GM21515 (cell line): ENCODE measurements at regions not wholly inside any gene's neighbourhood (a gene's known extent, or its start where the extent isn't known, plus 50 kb on each side); places are given as distances from the start of the nearest gene placed in this dataset.
"Not testable (repeated sequence)": the region's sequence is repeated elsewhere in the genome, so short reads cannot be mapped to it uniquely, and the experiment has no call there.

Source experiments
- ATAC-seq: cut with Tn5 transposase; IDR thresholded peaks from one replicate; pipeline ENCODE4 v1.9.1; 2021; ENCODE audit not compliant: unreplicated experiment

GRCh38 chr5:34188001-34188822 is 145.2 kb upstream of the C1QTNF3 start:
- ATAC-seq, result not testable (repeated sequence)

GRCh38 chr5:34189246-34189645 is 146.2 kb upstream of the C1QTNF3 start:
- not testable (repeated sequence) for ATAC-seq

- not testable (repeated sequence) for ATAC-seq
Measured at GRCh38 chr5:34189752-34190411, 146.9 kb upstream of the C1QTNF3 start.

- not testable (repeated sequence) for ATAC-seq
Measured at GRCh38 chr5:34190466-34190865, 147.5 kb upstream of the C1QTNF3 start.

- not testable (repeated sequence) for ATAC-seq
Measured at GRCh38 chr5:34191279-34191744, 148.3 kb upstream of the C1QTNF3 start.

- ATAC-seq, result not testable (repeated sequence)
Measured at GRCh38 chr5:34192064-34192922, 149.3 kb upstream of the C1QTNF3 start.

- ATAC-seq, result not testable (repeated sequence)
Measured at GRCh38 chr5:34192923-34193262, 149.9 kb upstream of the C1QTNF3 start.

GRCh38 chr5:34193297-34193696 is 150.3 kb upstream of the C1QTNF3 start:
- ATAC-seq, result not testable (repeated sequence)

- not testable (repeated sequence) for ATAC-seq
Measured at GRCh38 chr5:34193804-34194203, 150.8 kb upstream of the C1QTNF3 start.

GRCh38 chr5:34196091-34196490 is 153.1 kb upstream of the C1QTNF3 start:
- ATAC-seq, result not testable (repeated sequence)

GRCh38 chr5:34205347-34205746 is 162.3 kb upstream of the C1QTNF3 start:
- not testable (repeated sequence) for ATAC-seq

GRCh38 chr5:34217386-34217785 is 174.4 kb upstream of the C1QTNF3 start:
- ATAC-seq, result not testable (repeated sequence)

- ATAC-seq, result not testable (repeated sequence)
Measured at GRCh38 chr5:34221329-34222073, 178.5 kb upstream of the C1QTNF3 start.

GRCh38 chr5:34223158-34223557 is 180.1 kb upstream of the C1QTNF3 start:
- ATAC-seq, result not testable (repeated sequence)

GRCh38 chr5:34230402-34230801 is 187.4 kb upstream of the C1QTNF3 start:
- not testable (repeated sequence) for ATAC-seq

- not testable (repeated sequence) for ATAC-seq
Measured at GRCh38 chr5:34243802-34244201, 200.8 kb upstream of the C1QTNF3 start.

- ATAC-seq, result not testable (repeated sequence)
Measured at GRCh38 chr5:34244281-34245031, 201.4 kb upstream of the C1QTNF3 start.

GRCh38 chr5:34245032-34245394 is 202.0 kb upstream of the C1QTNF3 start:
- ATAC-seq, result not testable (repeated sequence)

GRCh38 chr5:34245813-34246212 is 202.8 kb upstream of the C1QTNF3 start:
- ATAC-seq, result not testable (repeated sequence)

- ATAC-seq, result not testable (repeated sequence)
Measured at GRCh38 chr5:34258598-34258997, 215.6 kb upstream of the C1QTNF3 start.
